ENCODE measurements at regions not wholly inside any gene's neighbourhood (a gene's known extent, or its start where the extent isn't known, plus 50 kb on each side); places are given as distances from the start of the nearest gene placed in this dataset.

DNA sequence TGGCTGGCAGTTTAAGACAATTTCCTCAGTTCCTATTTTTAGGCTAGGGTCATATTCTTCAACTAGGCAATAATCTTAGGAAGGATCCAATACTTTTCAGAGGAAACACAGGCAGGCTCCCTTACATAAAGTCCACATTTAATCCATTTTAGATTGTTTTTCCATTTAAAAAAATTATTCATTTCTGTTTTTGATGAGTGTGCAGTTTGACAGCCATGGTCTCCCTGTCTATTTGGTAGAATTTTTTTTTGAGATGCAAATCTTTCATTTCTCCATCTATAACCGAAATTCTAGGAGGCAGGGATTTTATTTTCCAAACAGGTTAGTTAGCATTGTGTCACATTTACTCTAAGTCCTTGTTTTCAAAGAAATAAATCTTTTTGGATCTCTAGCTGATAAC is 326.8 kb downstream of the PPP4R3C start:
- TF ChIP-seq, protein P1, sequence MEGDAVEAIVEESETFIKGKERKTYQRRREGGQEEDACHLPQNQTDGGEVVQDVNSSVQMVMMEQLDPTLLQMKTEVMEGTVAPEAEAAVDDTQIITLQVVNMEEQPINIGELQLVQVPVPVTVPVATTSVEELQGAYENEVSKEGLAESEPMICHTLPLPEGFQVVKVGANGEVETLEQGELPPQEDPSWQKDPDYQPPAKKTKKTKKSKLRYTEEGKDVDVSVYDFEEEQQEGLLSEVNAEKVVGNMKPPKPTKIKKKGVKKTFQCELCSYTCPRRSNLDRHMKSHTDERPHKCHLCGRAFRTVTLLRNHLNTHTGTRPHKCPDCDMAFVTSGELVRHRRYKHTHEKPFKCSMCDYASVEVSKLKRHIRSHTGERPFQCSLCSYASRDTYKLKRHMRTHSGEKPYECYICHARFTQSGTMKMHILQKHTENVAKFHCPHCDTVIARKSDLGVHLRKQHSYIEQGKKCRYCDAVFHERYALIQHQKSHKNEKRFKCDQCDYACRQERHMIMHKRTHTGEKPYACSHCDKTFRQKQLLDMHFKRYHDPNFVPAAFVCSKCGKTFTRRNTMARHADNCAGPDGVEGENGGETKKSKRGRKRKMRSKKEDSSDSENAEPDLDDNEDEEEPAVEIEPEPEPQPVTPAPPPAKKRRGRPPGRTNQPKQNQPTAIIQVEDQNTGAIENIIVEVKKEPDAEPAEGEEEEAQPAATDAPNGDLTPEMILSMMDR (IDR thresholded peaks at IDR 0.05; ENCODE audit: insufficient read depth, low read length, poor library complexity, severe bottlenecking): no peak
- TF ChIP-seq EZH2phosphoT487 (conservative IDR thresholded peaks at IDR 0.05; ENCODE audit: low read length): no peak

Measured in SU-DHL-6 (cell line).